PFSK-1 (cell line): ENCODE measurements at regions not wholly inside any gene's neighbourhood (a gene's known extent, or its start where the extent isn't known, plus 50 kb on each side); places are given as distances from the start of the nearest gene placed in this dataset.

Source experiments
- FOXP2 ChIP-seq: optimal IDR thresholded peaks from 2 replicates; pipeline ENCODE3; 2011; ENCODE audit warnings: borderline replicate concordance, control low read depth, inconsistent platforms; ENCODE audit not compliant: insufficient read depth; ENCODE audit errors: extremely low read length, extremely low read depth
- POLR2AphosphoS5 ChIP-seq: IDR thresholded peaks from 2 replicates; pipeline ENCODE4 v1.6.1; 2012; ENCODE audit warnings: low read depth, mild to moderate bottlenecking, control low read depth, low read length, moderate library complexity
- SIN3A ChIP-seq: IDR thresholded peaks from 2 replicates; pipeline ENCODE4 v1.6.1; 2012; ENCODE audit warnings: mild to moderate bottlenecking, low read length, moderate library complexity, borderline replicate concordance; ENCODE audit not compliant: insufficient read depth
- TAF1 ChIP-seq: IDR thresholded peaks from 2 replicates; pipeline ENCODE4 v1.6.1; 2012; ENCODE audit warnings: low read length, control low read depth, borderline replicate concordance; ENCODE audit not compliant: insufficient read depth
- TF ChIP-seq, protein P1 (sequence below), 2 experiments: IDR thresholded peaks; 2 replicates each; pipeline versions ENCODE4 v1.6.1 to v1.8.0; 2011 to 2012; ENCODE audit warnings: low read depth in 2 of 2, low read length in 2 of 2, control low read depth in 1 of 2, inconsistent platforms in 1 of 2, mild to moderate bottlenecking in 1 of 2, moderate library complexity in 1 of 2; ENCODE audit not compliant: insufficient read depth in 1 of 2

GRCh38 chr7:41489885-41490284 is 213.0 kb downstream of the INHBA start:
- TF ChIP-seq SIN3A (no peak), FOXP2 (no peak), POLR2AphosphoS5 (no peak), TAF1 (no peak)
- TF ChIP-seq, protein P1, sequence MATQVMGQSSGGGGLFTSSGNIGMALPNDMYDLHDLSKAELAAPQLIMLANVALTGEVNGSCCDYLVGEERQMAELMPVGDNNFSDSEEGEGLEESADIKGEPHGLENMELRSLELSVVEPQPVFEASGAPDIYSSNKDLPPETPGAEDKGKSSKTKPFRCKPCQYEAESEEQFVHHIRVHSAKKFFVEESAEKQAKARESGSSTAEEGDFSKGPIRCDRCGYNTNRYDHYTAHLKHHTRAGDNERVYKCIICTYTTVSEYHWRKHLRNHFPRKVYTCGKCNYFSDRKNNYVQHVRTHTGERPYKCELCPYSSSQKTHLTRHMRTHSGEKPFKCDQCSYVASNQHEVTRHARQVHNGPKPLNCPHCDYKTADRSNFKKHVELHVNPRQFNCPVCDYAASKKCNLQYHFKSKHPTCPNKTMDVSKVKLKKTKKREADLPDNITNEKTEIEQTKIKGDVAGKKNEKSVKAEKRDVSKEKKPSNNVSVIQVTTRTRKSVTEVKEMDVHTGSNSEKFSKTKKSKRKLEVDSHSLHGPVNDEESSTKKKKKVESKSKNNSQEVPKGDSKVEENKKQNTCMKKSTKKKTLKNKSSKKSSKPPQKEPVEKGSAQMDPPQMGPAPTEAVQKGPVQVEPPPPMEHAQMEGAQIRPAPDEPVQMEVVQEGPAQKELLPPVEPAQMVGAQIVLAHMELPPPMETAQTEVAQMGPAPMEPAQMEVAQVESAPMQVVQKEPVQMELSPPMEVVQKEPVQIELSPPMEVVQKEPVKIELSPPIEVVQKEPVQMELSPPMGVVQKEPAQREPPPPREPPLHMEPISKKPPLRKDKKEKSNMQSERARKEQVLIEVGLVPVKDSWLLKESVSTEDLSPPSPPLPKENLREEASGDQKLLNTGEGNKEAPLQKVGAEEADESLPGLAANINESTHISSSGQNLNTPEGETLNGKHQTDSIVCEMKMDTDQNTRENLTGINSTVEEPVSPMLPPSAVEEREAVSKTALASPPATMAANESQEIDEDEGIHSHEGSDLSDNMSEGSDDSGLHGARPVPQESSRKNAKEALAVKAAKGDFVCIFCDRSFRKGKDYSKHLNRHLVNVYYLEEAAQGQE (IDR thresholded peaks at IDR 0.05; ENCODE audit: insufficient read depth in 1 of 2, low read depth in 2 of 2, low read length in 2 of 2) = no peak

DNA sequence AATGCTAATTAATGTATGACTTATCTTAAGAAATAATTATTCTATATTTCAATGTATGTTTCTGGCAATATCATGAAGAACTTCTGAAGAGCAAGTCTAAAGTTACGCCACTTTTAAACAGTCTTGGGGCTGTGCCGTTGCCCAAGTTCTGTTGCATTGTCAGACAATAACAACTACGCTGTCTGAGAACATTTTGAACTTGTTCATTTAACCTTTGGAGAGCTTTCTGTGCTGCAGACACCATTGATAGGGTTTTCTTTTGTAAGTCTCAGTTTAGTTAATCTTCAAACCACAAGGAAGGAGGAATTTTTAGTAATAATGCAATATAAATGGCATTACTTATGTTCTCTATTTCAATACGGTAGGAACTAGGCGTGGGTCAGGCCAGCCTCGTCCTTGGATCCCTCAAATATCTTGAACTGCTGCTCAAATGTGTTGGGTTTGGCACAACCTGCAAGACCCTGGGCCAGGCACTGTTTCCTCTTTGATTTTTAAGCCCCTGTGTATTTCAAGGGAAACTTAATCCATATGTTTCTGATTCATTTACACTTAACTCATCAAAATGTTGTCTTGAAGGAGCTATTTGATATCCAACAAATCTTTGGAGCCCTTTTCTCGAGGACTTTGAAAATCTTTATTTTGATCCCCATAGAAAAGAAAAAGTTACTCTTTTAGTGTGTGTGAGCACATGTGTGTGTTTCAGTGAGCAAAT is 215.5 kb downstream of the INHBA start:
- TF ChIP-seq, protein P1 (IDR thresholded peaks at IDR 0.05; ENCODE audit: insufficient read depth in 1 of 2, low read depth in 2 of 2, low read length in 2 of 2) = no peak
- TF ChIP-seq POLR2AphosphoS5 (no peak), SIN3A (no peak), TAF1 (no peak), FOXP2 (no peak)

GRCh38 chr7:41481353-41481752 is 221.5 kb downstream of the INHBA start:
- TF ChIP-seq FOXP2 (no peak), POLR2AphosphoS5 (no peak), SIN3A (no peak), TAF1 (no peak)
- TF ChIP-seq, protein P1 (IDR thresholded peaks at IDR 0.05; ENCODE audit: insufficient read depth in 1 of 2, low read depth in 2 of 2, low read length in 2 of 2) = no peak

DNA sequence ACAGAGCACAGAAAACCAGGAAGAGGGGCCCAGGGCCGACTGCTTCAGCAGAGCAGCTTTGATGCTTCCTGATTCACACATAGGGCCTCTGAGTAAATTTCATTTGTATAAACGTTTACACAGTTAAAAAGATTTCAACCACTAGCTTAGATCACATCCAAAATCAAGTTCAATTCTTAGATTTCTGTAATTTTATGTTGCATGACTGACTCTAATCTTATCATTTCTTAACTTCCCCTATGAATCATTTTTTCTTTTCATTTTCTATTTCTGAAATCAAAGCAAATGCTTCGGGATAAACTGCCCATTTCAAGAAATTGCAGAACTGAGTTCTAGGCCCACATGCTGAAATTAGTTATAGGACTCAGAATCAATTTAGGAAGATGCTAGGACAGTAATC is 224.7 kb downstream of the INHBA start:
- TF ChIP-seq SIN3A = no peak
- TF ChIP-seq TAF1 = no peak

DNA sequence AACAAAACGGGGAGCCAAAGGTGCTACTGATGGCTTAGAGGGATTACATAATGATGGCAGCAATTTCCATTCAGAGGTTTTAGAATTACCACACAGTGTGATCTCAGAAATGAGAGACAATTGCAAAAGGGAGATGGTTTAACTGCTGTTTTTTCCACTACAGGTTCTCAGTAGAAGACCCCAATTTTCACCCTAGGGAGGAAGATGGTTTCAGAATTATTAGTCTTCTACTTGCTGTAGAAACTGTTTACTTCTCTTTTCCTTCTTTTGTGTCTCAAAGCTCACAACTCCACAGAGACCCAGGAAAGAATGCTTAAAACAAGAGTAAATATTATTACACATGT is 226.5 kb downstream of the INHBA start:
- no peak for TF ChIP-seq POLR2AphosphoS5
- TF ChIP-seq, protein P1 (IDR thresholded peaks at IDR 0.05; ENCODE audit: insufficient read depth in 1 of 2, low read depth in 2 of 2, low read length in 2 of 2) = no peak
- TF ChIP-seq FOXP2 = no peak
- no peak for TF ChIP-seq TAF1
- no peak for TF ChIP-seq SIN3A
